ENCODE measurements at regions not wholly inside any gene's neighbourhood (a gene's known extent, or its start where the extent isn't known, plus 50 kb on each side); places are given as distances from the start of the nearest gene placed in this dataset.

GRCh38 chr3:16658004-16658924 is 53.0 kb upstream of the DAZL start:
- no peak for DNase-seq

GRCh38 chr3:16658925-16659793 is 53.9 kb upstream of the DAZL start:
- no peak for DNase-seq

GRCh38 chr3:16663854-16664712 is 58.9 kb upstream of the DAZL start:
- DNase-seq: no peak

GRCh38 chr3:16665282-16665741 is 60.1 kb upstream of the DAZL start:
- no peak for DNase-seq

- no peak for DNase-seq
Observed at GRCh38 chr3:16666206-16666605, 61.0 kb upstream of the DAZL start.

- DNase-seq: no peak
Observed at GRCh38 chr3:16667633-16668032, 62.4 kb upstream of the DAZL start.

- DNase-seq: no peak
Observed at GRCh38 chr3:16668776-16669545, 63.7 kb upstream of the DAZL start.

GRCh38 chr3:16670191-16670590 is 65.0 kb upstream of the DAZL start:
- DNase-seq: no peak

GRCh38 chr3:16671690-16672089 is 66.5 kb upstream of the DAZL start:
- no peak for DNase-seq

- DNase-seq: no peak
Observed at GRCh38 chr3:16673530-16673929, 68.3 kb upstream of the DAZL start.

- no peak for DNase-seq
Observed at GRCh38 chr3:16675805-16676204, 70.6 kb upstream of the DAZL start.

- no peak for DNase-seq
Observed at GRCh38 chr3:16686679-16687078, 81.5 kb upstream of the DAZL start.

- no peak for DNase-seq
Observed at GRCh38 chr3:16687221-16687620, 82.0 kb upstream of the DAZL start.

- no peak for DNase-seq
Observed at GRCh38 chr3:16692486-16693344, 87.5 kb upstream of the DAZL start.

GRCh38 chr3:16693820-16694219 is 88.6 kb upstream of the DAZL start:
- DNase-seq: no peak

- DNase-seq: no peak
Observed at GRCh38 chr3:16695710-16696109, 90.5 kb upstream of the DAZL start.

- DNase-seq: no peak
Observed at GRCh38 chr3:16697443-16698147, 92.4 kb upstream of the DAZL start.

GRCh38 chr3:16700651-16701050 is 95.4 kb upstream of the DAZL start:
- no peak for DNase-seq

GRCh38 chr3:16704941-16705340 is 99.7 kb upstream of the DAZL start:
- no peak for DNase-seq

GRCh38 chr3:16707260-16707659 is 102.0 kb upstream of the DAZL start:
- no peak for DNase-seq

Data from NCI-H1694 (cell line).